ENCODE measurements at regions not wholly inside any gene's neighbourhood (a gene's known extent, or its start where the extent isn't known, plus 50 kb on each side); places are given as distances from the start of the nearest gene placed in this dataset.
A peak's percentile ranks its signal among the peaks of the same experiment; 100 is the strongest.

DNA sequence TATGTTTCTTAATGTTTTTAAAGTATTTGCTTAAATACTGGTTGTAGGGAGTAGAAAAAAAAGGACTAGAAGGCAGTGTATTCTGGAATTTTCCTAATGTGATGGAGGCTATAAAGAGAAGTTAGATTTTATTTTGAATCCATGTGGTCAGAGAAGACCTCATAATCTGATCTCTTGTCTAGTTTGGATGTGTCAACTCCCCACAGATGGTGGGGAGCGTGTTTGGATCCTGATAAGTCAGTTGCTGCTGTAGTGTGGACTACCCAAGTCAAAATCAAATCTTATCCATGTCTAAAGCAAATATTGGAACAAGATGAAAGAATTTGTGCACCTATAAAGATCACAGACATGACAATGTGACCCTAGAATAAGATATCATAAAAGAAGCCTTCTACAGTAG, 918.0 kb downstream of the LTN1 start:
- DNase-seq (ENCODE audit: insufficient read length, low spot score) (no peak), FAIRE-seq (no peak)
- TF ChIP-seq, protein P1, sequence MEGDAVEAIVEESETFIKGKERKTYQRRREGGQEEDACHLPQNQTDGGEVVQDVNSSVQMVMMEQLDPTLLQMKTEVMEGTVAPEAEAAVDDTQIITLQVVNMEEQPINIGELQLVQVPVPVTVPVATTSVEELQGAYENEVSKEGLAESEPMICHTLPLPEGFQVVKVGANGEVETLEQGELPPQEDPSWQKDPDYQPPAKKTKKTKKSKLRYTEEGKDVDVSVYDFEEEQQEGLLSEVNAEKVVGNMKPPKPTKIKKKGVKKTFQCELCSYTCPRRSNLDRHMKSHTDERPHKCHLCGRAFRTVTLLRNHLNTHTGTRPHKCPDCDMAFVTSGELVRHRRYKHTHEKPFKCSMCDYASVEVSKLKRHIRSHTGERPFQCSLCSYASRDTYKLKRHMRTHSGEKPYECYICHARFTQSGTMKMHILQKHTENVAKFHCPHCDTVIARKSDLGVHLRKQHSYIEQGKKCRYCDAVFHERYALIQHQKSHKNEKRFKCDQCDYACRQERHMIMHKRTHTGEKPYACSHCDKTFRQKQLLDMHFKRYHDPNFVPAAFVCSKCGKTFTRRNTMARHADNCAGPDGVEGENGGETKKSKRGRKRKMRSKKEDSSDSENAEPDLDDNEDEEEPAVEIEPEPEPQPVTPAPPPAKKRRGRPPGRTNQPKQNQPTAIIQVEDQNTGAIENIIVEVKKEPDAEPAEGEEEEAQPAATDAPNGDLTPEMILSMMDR (IDR thresholded peaks at IDR 0.05; ENCODE audit: insufficient read depth, missing control alignments) = no peak

DNA sequence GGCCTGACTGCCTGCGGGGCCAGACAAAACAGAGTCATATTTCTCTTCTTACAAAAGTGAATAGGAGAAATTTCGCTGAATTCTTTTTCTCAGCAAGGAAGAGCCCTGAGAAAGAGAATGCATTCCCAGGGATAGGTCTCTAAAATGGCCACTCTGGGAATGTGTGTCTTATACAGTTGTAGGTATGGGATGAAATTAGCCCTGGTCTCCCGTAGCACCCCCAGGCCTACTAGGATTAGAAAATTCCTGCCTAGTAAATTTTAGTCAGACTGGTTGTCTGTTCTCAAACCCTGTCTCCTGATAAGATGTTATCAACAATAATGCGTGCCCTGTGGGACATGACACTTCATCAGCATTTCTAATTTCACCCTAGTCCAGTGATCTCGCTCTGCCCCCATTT, 920.1 kb downstream of the LTN1 start:
- FAIRE-seq (no peak), DNase-seq (ENCODE audit: insufficient read length, low spot score) (no peak)
- TF ChIP-seq, protein P1 (IDR thresholded peaks at IDR 0.05; ENCODE audit: insufficient read depth, missing control alignments) = no peak

DNA sequence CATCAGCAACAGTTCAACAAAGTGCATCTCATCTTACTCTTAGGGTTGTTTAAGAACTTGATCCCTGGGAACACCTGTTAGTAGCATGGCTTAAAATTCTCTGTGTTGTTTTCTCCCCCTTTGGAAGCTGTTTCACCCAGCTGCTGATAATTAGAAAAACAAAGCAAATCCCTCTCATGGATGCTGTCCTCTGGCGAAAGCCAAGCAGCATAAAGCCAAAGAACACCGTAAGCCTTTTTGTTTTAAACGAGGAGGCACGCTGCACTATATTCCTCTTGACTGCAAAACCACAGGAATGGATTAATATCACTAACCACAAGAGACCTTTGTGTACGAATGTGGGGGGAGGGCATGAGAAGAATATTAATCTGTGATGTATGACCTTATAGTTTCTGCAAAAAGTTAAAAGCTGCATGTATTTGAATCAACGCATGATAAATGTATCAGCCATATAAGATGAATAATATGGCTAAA, 923.2 kb downstream of the LTN1 start:
- no peak for DNase-seq (ENCODE audit: insufficient read length, low spot score)
- TF ChIP-seq, protein P1 (IDR thresholded peaks at IDR 0.05; ENCODE audit: insufficient read depth, missing control alignments) = no peak
- peak; percentile 88 for FAIRE-seq

DNA sequence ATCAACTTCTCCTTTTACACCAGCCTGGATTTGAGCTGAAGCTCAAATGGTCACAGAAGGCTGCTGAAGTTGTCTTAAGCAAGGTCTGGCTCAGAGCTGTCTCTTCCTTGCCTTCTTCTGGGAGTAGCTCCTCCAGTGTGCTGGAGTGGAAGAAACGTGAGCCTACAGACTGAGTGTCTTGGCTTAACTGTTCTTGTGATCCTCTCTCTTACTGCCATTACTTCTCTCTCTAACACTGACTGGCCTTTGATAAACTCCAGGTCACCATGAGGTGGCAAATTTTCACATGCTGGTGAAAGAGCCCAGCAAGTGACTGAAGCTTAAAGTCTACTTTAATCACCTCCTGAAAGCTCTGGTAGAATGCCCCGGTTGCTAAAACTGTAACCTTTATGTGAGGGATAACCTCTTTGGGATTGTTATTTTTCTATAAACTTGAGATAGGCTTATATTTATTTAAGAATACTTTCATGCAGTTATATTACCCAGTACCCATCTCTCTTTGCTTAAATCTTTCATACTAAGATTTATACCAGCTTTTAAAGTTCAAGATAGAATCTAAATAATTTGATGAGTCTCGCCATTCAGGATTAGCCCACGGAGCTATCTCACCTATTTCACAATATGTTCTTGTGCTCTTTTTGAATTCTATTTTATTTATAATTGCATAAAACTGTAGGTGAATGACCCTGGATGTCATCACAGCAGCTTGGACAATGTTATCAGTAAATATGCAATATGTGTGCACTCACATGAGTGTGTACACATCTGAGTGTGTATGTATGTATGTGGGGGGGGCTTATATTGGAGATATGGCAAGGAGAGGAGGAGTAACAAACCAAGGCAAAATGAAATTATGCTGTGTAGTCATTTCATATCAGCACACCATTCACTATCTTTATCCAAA, 924.0 kb downstream of the LTN1 start:
- no peak for FAIRE-seq
- TF ChIP-seq, protein P1 (IDR thresholded peaks at IDR 0.05; ENCODE audit: insufficient read depth, missing control alignments) = no peak
- DNase-seq (ENCODE audit: insufficient read length, low spot score) = no peak

DNA sequence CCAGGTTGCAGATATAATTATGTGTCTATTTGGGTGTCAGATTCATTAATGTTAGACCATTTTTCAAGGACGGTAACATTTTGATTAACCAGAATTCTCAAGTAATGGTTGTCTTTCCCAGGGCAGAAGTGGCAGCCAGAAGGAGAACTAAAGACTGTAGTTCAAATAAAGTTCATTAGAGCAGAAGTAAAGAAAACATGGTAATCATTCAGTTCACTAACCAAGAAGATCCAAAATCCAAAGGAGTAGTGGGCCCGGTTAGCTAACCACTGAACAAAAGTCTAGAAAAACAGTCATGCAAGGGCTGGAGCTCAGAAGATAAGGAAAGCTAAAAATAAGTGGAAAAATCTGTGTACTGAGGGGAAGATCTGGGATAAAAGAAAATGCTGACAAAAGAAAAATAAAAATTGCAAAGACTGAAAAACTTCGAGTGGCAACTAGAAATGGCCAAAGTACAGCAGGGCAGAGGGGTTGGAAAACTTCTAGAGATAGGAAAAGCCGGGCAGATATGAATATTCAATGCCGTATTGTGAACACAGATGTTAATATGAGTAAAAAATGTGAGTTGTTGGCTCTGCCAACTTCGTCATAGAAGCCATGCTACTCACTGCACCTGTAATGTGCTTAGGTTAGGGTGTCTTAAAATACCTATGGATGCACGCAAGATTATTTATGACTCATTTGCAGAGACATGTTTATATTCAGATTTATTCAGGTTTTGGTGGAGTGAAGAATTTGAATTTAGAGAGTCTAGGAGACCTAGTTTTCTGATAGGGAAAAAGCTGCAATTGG, 925.9 kb downstream of the LTN1 start:
- TF ChIP-seq, protein P1 (IDR thresholded peaks at IDR 0.05; ENCODE audit: insufficient read depth, missing control alignments) = no peak
- FAIRE-seq = no peak
- DNase-seq (ENCODE audit: insufficient read length, low spot score) = no peak

DNA sequence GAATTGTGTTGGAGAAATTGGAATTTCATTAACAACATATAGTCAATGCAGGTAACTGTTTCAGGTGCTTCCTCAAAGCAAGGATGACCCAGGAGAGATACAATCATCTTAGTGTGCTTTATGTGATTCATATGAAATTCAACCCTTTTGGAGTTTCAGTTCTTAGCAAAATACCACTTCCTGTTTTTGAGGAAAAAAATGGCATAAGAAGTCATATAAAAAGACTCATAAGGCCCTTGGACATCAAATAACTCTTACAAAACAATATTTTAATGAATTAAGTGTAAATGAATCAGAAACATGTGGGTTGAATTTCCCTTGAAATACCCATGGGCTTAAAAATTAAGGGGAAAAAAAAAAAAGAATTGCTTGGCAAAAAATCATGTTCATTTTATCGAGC, 926.6 kb downstream of the LTN1 start:
- TF ChIP-seq, protein P1 (IDR thresholded peaks at IDR 0.05; ENCODE audit: insufficient read depth, missing control alignments) = no peak
- FAIRE-seq = no peak
- no peak for DNase-seq (ENCODE audit: insufficient read length, low spot score)

Measured in D721Med (cell line).